ENCODE measurements at regions not wholly inside any gene's neighbourhood (a gene's known extent, or its start where the extent isn't known, plus 50 kb on each side); places are given as distances from the start of the nearest gene placed in this dataset.

DNA sequence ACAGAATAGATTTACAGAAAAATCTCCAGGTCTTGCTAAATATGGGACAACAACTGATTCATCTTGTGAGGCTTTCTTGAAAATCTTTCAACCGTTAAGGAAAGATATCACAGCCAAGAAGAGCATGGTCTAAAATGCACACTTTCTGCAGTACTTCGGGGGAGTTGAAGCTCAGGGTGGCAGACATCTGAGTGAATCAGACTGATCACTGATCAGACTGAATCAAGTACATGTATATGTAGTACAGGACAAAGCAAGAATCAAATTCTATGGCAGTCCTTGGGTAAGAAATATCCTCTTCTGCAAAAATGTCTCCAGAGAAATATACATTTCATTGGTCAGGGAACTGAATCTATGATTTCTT is 212.4 kb upstream of the SPAG17 start:
- in situ Hi-C loops (cut with MboI; ENCODE audit: low pct_ligation_motif_present in 1 of 4, low pct_unique_long_range_greater_than_20kb in 1 of 4, low sequenced_read_pairs in 3 of 4) (no loop called here), intact Hi-C loops (cut with DNase I; ENCODE audit: low total_unique reads) (no loop called here)
- no peak overlapping the region for H3K27ac ChIP-seq
- no peak for DNase-seq
- WGBS, 2 donors (ENCODE audit: low coverage in 1 of 2) = 62 to 67% methylated on average over 2 of the region's 2 CpGs
- H3K4me1 ChIP-seq = no peaks in the 10 kb centered on the region
- no peaks in the 10 kb centered on the region for H3K9me3 ChIP-seq
- TF ChIP-seq, protein P1, sequence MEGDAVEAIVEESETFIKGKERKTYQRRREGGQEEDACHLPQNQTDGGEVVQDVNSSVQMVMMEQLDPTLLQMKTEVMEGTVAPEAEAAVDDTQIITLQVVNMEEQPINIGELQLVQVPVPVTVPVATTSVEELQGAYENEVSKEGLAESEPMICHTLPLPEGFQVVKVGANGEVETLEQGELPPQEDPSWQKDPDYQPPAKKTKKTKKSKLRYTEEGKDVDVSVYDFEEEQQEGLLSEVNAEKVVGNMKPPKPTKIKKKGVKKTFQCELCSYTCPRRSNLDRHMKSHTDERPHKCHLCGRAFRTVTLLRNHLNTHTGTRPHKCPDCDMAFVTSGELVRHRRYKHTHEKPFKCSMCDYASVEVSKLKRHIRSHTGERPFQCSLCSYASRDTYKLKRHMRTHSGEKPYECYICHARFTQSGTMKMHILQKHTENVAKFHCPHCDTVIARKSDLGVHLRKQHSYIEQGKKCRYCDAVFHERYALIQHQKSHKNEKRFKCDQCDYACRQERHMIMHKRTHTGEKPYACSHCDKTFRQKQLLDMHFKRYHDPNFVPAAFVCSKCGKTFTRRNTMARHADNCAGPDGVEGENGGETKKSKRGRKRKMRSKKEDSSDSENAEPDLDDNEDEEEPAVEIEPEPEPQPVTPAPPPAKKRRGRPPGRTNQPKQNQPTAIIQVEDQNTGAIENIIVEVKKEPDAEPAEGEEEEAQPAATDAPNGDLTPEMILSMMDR (IDR thresholded peaks at IDR 0.05) = no peak
- no peaks in the 10 kb centered on the region for H3K27me3 ChIP-seq
- no peaks in the 10 kb centered on the region for H3K36me3 ChIP-seq
- H3K4me3 ChIP-seq = no peak overlapping the region

DNA sequence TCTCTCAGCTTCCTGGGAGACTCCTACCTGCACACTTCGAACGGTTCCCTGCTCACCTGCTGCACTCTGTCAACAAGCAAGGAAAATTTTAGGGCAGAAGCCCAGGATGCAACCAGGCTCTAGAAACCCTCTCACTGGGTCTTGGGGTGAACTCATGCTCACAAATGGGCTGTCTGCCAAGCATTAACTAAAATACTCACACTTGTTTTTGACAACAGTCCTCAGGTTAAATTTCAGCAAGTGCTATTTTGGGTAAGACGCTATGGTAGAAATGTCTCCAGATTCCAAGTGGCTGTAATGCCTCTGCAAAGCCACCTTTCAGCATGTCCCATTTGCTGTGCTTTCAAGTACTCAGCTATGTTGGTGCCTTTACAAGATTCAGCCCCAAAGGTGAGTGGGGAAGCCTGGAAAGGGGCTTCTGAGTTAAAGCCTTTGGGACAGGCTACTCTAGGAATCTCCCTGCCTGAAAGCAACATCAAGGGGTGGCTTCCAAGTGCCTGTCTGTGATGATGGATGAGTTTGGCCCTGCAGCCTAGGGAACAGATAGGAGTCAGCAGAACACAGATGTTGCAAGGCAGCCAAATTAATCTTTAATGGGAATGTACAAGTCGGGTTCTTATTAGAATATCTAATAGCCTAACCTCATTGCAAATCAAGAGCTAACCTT is 211.9 kb upstream of the SPAG17 start:
- no peak for DNase-seq
- H3K9me3 ChIP-seq = no peaks in the 10 kb centered on the region
- no peaks in the 10 kb centered on the region for H3K27me3 ChIP-seq
- H3K36me3 ChIP-seq = no peaks in the 10 kb centered on the region
- no peak overlapping the region for H3K27ac ChIP-seq
- in situ Hi-C loops (cut with MboI; ENCODE audit: low pct_ligation_motif_present in 1 of 4, low pct_unique_long_range_greater_than_20kb in 1 of 4, low sequenced_read_pairs in 3 of 4) = no loop called here
- no peak overlapping the region for H3K4me3 ChIP-seq
- 60 to 72% methylated on average over 1 to 4 of the region's 4 CpGs for WGBS, 2 donors (ENCODE audit: low coverage in 1 of 2)
- no peaks in the 10 kb centered on the region for H3K4me1 ChIP-seq
- intact Hi-C loops (cut with DNase I; ENCODE audit: low total_unique reads) = no loop called here
- TF ChIP-seq POLR2AphosphoS5 (IDR thresholded peaks at IDR 0.05) (no peak), POLR2A (IDR thresholded peaks at IDR 0.05) (no peak), EP300 (IDR thresholded peaks at IDR 0.05; ENCODE audit: low read depth) (no peak)
- TF ChIP-seq, protein P1 (IDR thresholded peaks at IDR 0.05) = no peak

DNA sequence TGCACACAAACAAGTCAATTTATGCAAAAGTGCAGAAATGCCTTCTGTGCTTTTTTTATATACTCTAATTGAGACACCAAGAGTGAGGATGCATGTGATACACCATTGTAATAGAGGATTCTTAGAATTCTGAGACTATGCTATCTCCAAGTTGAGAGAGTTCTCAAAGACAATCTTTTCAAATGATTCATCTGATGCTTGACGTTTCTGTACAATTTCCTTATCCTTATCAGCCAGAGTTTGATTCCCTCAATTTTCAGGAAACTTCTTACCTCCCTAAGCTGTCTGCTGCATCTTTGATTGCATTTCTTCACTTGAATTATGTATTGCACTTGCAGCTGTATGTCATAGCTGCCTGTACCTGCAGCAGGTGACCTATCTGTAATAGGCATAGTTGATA is 211.3 kb upstream of the SPAG17 start:
- TF ChIP-seq POLR2AphosphoS5 (IDR thresholded peaks at IDR 0.05) (no peak), POLR2A (IDR thresholded peaks at IDR 0.05) (no peak), EP300 (IDR thresholded peaks at IDR 0.05; ENCODE audit: low read depth) (no peak)
- TF ChIP-seq, protein P1 (IDR thresholded peaks at IDR 0.05) = no peak
- H3K4me3 ChIP-seq = no peak overlapping the region
- H3K9me3 ChIP-seq = no peaks in the 10 kb centered on the region
- no peaks in the 10 kb centered on the region for H3K36me3 ChIP-seq
- no peaks in the 10 kb centered on the region for H3K27me3 ChIP-seq
- no peak overlapping the region for H3K27ac ChIP-seq
- WGBS, 2 donors (ENCODE audit: low coverage in 1 of 2) = 24% methylated on average over 1 of the region's 1 CpG; no CpG with 5 or more reads in 1 of the 2 donors
- intact Hi-C loops (cut with DNase I; ENCODE audit: low total_unique reads) (no loop called here), in situ Hi-C loops (cut with MboI; ENCODE audit: low pct_ligation_motif_present in 1 of 4, low pct_unique_long_range_greater_than_20kb in 1 of 4, low sequenced_read_pairs in 3 of 4) (no loop called here)
- no peaks in the 10 kb centered on the region for H3K4me1 ChIP-seq
- DNase-seq = no peak

DNA sequence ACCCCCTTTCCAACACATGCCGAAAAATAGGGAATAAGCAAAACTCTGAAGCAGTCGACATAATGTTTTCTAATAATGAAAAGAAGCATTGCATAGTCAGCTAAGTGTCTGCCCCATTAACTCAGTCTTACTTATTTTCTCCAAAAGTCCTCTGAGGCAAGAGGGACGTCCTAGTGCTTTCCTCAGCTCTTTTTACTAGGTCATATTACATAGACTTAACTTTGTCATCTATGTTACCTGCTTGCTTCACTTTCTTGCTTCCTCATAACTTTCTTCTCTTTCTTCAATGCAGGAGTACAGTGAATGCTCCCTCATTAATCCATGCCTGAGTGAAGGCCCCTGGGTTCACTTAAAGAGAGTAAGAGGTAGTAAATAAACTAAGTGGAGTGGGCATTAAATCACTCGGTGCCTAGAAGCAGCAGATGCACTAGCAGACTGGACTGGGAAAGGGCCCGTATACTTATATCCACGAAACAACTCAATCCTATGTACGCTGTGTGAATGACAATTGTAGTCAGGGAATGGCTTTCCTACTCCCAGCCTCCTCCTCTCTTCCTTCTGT is 210.5 kb upstream of the SPAG17 start:
- Histone ChIP-seq H3K9me3 (no peaks in the 10 kb centered on the region), H3K27me3 (no peaks in the 10 kb centered on the region), H3K4me1 (no peaks in the 10 kb centered on the region), H3K4me3 (no peak overlapping the region), H3K27ac (no peak overlapping the region), H3K36me3 (no peaks in the 10 kb centered on the region)
- no peak for DNase-seq
- in situ Hi-C loops (cut with MboI; ENCODE audit: low pct_ligation_motif_present in 1 of 4, low pct_unique_long_range_greater_than_20kb in 1 of 4, low sequenced_read_pairs in 3 of 4) = no loop called here
- intact Hi-C loops (cut with DNase I; ENCODE audit: low total_unique reads) = no loop called here
- TF ChIP-seq, protein P1 (IDR thresholded peaks at IDR 0.05) = no peak
- TF ChIP-seq POLR2A (IDR thresholded peaks at IDR 0.05) (no peak), EP300 (IDR thresholded peaks at IDR 0.05; ENCODE audit: low read depth) (no peak)
- WGBS, 2 donors (ENCODE audit: low coverage in 1 of 2) = 52 to 68% methylated on average over 6 to 7 of the region's 7 CpGs

Measured in transverse colon (tissue), 4 donors.